ENCODE measurements at regions not wholly inside any gene's neighbourhood (a gene's known extent, or its start where the extent isn't known, plus 50 kb on each side); places are given as distances from the start of the nearest gene placed in this dataset.

- H3K4me1 Mint-ChIP-seq = peaks cover 6% of the 10 kb centered on the region
- no peak for DNase-seq (ENCODE audit: low read depth, low spot score)
- H3K9me3 Mint-ChIP-seq = no peaks in the 10 kb centered on the region
- H3K4me3 Mint-ChIP-seq = no peak overlapping the region
- TF ChIP-seq CTCF (conservative IDR thresholded peaks at IDR 0.05) = no peak
- H3K36me3 Mint-ChIP-seq (ENCODE audit: low read depth) = no peaks in the 10 kb centered on the region
- no peak overlapping the region for H3K27ac Mint-ChIP-seq (ENCODE audit: unreplicated experiment)
- no peaks in the 10 kb centered on the region for H3K27me3 Mint-ChIP-seq (ENCODE audit: low read depth)
These were observed 733.5 kb downstream of the BRD1 start for GRCh38 chr22:49094151-49094550.

- DNase-seq (ENCODE audit: low read depth, low spot score) = no peak
- Mint-ChIP-seq H3K27ac (ENCODE audit: unreplicated experiment) (no peak overlapping the region), H3K9me3 (no peaks in the 10 kb centered on the region), H3K27me3 (ENCODE audit: low read depth) (no peaks in the 10 kb centered on the region), H3K4me1 (peaks cover 6% of the 10 kb centered on the region), H3K4me3 (no peak overlapping the region), H3K36me3 (ENCODE audit: low read depth) (no peaks in the 10 kb centered on the region)
- TF ChIP-seq CTCF (conservative IDR thresholded peaks at IDR 0.05) = no peak
These were observed 734.3 kb downstream of the BRD1 start for GRCh38 chr22:49093192-49093880.

- H3K27me3 Mint-ChIP-seq (ENCODE audit: low read depth) = no peaks in the 10 kb centered on the region
- H3K4me3 Mint-ChIP-seq = no peak overlapping the region
- no peaks in the 10 kb centered on the region for H3K36me3 Mint-ChIP-seq (ENCODE audit: low read depth)
- H3K9me3 Mint-ChIP-seq = no peaks in the 10 kb centered on the region
- no peak for TF ChIP-seq CTCF (conservative IDR thresholded peaks at IDR 0.05)
- no peak for DNase-seq (ENCODE audit: low read depth, low spot score)
- H3K27ac Mint-ChIP-seq (ENCODE audit: unreplicated experiment) = no peak overlapping the region
- H3K4me1 Mint-ChIP-seq = no peaks in the 10 kb centered on the region
These were observed 735.0 kb downstream of the BRD1 start for GRCh38 chr22:49092716-49093115.

- no peak for DNase-seq (ENCODE audit: low read depth, low spot score)
- no peak overlapping the region for H3K4me3 Mint-ChIP-seq
- no peaks in the 10 kb centered on the region for H3K27me3 Mint-ChIP-seq (ENCODE audit: low read depth)
- no peaks in the 10 kb centered on the region for H3K36me3 Mint-ChIP-seq (ENCODE audit: low read depth)
- H3K27ac Mint-ChIP-seq (ENCODE audit: unreplicated experiment) = no peak overlapping the region
- no peak for TF ChIP-seq CTCF (conservative IDR thresholded peaks at IDR 0.05)
- no peaks in the 10 kb centered on the region for H3K9me3 Mint-ChIP-seq
- H3K4me1 Mint-ChIP-seq = no peaks in the 10 kb centered on the region
These were observed 735.6 kb downstream of the BRD1 start for GRCh38 chr22:49091917-49092545.

GRCh38 chr22:49091451-49091850 is 736.2 kb downstream of the BRD1 start:
- H3K36me3 Mint-ChIP-seq (ENCODE audit: low read depth) = no peaks in the 10 kb centered on the region
- H3K27ac Mint-ChIP-seq (ENCODE audit: unreplicated experiment) = no peak overlapping the region
- H3K4me3 Mint-ChIP-seq = no peak overlapping the region
- no peaks in the 10 kb centered on the region for H3K9me3 Mint-ChIP-seq
- TF ChIP-seq CTCF (conservative IDR thresholded peaks at IDR 0.05) = no peak
- no peaks in the 10 kb centered on the region for H3K27me3 Mint-ChIP-seq (ENCODE audit: low read depth)
- no peak for DNase-seq (ENCODE audit: low read depth, low spot score)
- H3K4me1 Mint-ChIP-seq = no peaks in the 10 kb centered on the region

Data from neural crest cell (in vitro differentiated cells).